Medulla oblongata (tissue), 1 donor: ENCODE measurements at regions not wholly inside any gene's neighbourhood (a gene's known extent, or its start where the extent isn't known, plus 50 kb on each side); places are given as distances from the start of the nearest gene placed in this dataset.

Experiments used
- DNase-seq: peaks from one replicate; pipeline ENCODE4 v3.0.0-alpha.2; 2015; ENCODE audit errors: extremely low spot score

DNA sequence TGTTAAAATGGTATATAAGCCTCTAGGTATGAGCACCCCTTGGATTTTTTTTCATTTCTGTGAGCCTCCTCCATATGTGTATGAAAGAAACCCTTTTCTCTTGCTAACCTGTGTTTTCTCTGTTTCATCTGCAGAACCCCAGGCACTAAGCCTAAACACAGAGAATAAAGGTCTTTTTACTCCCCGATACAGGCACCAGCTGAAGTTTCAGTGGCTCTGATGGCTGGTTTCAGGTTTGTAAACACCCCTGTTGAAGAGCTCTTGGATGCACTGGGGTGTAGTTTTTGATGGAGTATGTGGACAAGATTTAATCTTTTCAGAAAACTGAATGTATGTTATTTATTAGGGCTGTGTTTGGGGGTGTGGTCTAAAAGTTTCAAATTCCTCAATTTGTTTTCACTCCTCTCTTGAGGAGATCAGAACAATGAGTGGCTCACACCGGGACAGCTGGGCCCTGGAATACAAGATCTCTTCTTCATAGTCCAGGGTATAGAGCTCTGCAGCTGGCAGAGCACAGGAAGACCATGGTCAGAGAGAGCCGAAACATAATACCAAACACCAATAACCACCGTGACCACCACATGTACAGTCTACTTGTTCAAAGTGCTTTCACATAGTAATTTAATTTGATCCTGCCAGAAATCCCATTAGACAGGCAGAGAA, 50.2 kb upstream of the VTCN1 start:
- no peak for DNase-seq
